NT2/D1 (cell line): ENCODE measurements at regions not wholly inside any gene's neighbourhood (a gene's known extent, or its start where the extent isn't known, plus 50 kb on each side); places are given as distances from the start of the nearest gene placed in this dataset.

Source experiments
- SUZ12 ChIP-seq: IDR thresholded peaks from 2 replicates; pipeline ENCODE4 v1.6.1; 2011; ENCODE audit not compliant: insufficient read length, insufficient read depth; ENCODE audit errors: extremely low read depth
- YY1 ChIP-seq: IDR thresholded peaks from 2 replicates; pipeline ENCODE4 v1.6.1; 2011; ENCODE audit not compliant: insufficient read length, insufficient read depth
- ZNF274 ChIP-seq: IDR thresholded peaks from 2 replicates; pipeline ENCODE4 v1.6.1; 2011; ENCODE audit warnings: mild to moderate bottlenecking, low read depth, low read length

DNA sequence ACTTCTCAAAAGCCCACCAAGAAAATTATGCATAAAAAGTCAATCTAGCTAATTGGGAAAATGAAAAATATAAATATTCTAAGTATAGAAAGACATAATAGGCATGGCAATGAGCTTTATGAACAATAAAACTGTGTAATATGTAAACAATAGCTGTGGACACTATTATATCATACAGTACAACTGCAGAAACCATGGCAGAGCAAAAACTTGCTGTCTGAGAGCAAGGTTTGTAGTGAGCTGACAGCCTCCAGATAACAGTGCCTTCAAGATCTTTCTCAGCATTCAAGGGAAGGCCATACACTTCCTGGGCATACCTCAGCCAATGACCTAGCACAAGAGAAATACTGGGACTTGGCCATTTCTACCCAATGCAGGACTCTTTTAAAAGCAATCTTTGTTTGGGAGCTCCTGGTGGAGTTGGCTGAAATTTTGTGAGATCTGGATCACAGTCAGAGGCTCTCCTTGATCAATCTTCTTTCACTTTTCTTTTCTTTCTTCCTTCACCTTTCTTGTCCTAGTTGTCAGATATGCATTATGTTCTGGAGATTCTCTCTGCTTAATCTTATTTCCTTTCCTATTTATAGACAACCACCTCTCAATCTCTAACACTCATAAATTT is 427.2 kb upstream of the UBE2E3 start:
- TF ChIP-seq SUZ12 (no peak), ZNF274 (no peak), YY1 (no peak)
